Omental fat pad (tissue), 3 donors: ENCODE measurements at regions not wholly inside any gene's neighbourhood (a gene's known extent, or its start where the extent isn't known, plus 50 kb on each side); places are given as distances from the start of the nearest gene placed in this dataset.

Experiments
- ATAC-seq: fragments of 150-250 bp; one replicate; pipeline ENCODE4 v1.9.1; 2016; ENCODE audit warnings: mild to moderate bottlenecking, moderate library complexity; ENCODE audit not compliant: low FRiP score
- DNase-seq: peaks from one replicate; pipeline ENCODE4 v3.0.0-alpha.2; 2019; ENCODE audit warnings: low spot score
- TF ChIP-seq, protein P1 (sequence below), 3 donors: fragments of 450-650 bp; IDR thresholded peaks; one replicate each; pipeline ENCODE4 v1.5.1; 2016 to 2017; ENCODE audit warnings: antibody characterized with exemption in 3 of 3, mild to moderate bottlenecking in 3 of 3, moderate library complexity in 2 of 3

DNA sequence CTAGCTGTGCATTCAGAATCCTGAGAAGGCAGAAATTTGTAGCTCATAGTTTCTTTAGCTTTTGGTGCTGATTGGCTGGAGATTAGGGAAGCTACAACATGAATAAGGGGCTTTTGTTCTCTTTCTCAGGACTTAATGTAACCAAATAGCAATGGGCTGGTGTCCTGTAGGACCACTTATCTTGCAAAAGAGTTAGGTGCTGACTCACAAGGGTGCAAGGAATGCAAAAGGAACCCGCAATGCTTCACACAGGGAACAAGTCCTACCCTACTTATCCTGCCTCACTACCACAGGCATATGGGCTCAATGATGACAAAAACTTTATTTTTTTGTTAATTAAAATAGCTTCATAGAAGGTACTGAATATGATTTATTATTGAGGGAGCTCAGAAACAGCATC is 541.5 kb downstream of the AMY1C start:
- ATAC-seq (no peak), DNase-seq (no peak)
- TF ChIP-seq, protein P1, sequence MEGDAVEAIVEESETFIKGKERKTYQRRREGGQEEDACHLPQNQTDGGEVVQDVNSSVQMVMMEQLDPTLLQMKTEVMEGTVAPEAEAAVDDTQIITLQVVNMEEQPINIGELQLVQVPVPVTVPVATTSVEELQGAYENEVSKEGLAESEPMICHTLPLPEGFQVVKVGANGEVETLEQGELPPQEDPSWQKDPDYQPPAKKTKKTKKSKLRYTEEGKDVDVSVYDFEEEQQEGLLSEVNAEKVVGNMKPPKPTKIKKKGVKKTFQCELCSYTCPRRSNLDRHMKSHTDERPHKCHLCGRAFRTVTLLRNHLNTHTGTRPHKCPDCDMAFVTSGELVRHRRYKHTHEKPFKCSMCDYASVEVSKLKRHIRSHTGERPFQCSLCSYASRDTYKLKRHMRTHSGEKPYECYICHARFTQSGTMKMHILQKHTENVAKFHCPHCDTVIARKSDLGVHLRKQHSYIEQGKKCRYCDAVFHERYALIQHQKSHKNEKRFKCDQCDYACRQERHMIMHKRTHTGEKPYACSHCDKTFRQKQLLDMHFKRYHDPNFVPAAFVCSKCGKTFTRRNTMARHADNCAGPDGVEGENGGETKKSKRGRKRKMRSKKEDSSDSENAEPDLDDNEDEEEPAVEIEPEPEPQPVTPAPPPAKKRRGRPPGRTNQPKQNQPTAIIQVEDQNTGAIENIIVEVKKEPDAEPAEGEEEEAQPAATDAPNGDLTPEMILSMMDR (IDR thresholded peaks at IDR 0.05): no peak

DNA sequence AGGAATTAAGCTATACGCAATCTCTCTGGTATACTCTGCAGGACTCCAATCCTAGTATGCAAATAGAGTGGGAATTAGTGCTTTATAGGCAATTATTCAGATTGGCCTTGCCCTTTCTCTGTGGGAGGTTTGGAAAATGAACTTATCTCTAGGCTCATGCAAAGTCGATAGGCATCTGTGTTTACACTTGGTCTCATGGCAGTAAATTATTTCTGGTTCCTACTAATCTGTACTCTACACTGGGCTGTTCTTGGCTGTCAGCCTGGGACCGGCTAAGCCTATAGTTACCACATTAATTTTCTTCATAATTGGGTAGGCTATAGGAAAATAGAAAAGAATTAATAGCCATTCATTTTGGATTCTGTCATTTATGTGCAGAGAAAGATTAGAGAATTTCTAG is 544.6 kb downstream of the AMY1C start:
- DNase-seq: no peak
- TF ChIP-seq, protein P1 (IDR thresholded peaks at IDR 0.05): no peak
- ATAC-seq: no peak

DNA sequence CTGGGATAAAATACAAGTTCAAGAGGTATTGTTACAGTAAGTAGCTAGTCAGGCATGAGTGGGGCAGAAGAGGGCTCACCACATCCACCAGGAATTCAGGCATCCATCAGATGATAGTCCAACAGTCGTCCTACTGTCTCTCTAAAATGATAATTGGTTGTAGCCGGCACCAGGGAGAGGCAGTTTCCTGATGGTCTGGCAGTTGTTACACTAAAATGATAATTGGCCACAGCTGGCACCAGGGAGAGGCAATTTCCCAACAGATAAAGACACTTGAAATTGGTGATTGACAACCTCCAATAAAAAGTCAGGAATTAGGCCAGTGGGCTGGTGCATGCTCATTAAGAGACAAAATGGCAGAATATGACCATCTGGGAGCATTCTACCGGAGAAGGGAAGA is 545.8 kb downstream of the AMY1C start:
- DNase-seq (no peak), ATAC-seq (no peak)
- TF ChIP-seq, protein P1 (IDR thresholded peaks at IDR 0.05): no peak

DNA sequence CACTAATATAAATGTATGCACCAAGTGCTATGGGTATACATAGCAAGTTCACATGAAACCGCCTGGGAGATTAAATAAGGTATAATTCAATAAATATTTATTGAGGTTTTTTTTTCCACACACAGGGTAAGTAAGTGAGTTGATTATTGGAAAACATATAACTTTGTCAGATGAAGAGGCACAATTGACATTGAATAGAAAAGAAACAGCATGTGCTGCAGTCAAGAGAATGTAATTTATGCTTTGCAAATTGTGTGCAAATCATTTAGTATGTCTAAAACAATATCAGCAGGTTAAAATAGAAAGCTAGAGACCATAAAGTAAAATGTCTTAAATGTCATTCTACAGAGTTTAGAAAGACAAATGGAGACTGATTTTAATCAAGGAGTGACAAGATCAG is 560.0 kb downstream of the AMY1C start:
- DNase-seq (no peak), ATAC-seq (no peak)
- TF ChIP-seq, protein P1 (IDR thresholded peaks at IDR 0.05): no peak

DNA sequence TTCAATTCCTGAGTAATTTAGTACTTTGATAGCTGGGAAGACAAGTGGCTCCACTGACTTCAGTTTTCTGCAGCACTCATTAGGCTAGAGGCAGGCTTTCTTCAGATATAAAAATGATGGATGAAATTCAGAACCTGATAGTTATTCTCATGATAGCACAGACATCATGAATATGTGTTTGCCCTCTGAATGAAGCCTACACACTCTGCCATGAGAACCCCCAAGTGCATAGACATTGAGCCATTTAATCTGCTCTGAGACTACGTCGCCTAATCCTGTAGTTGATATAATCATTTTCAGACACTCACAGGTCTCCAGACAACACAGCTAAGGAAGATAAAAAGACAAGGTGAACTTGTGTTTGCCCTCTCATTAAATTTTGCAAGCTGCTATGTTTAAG is 566.1 kb downstream of the AMY1C start:
- no peak for DNase-seq
- TF ChIP-seq, protein P1 (IDR thresholded peaks at IDR 0.05): no peak
- no peak for ATAC-seq

DNA sequence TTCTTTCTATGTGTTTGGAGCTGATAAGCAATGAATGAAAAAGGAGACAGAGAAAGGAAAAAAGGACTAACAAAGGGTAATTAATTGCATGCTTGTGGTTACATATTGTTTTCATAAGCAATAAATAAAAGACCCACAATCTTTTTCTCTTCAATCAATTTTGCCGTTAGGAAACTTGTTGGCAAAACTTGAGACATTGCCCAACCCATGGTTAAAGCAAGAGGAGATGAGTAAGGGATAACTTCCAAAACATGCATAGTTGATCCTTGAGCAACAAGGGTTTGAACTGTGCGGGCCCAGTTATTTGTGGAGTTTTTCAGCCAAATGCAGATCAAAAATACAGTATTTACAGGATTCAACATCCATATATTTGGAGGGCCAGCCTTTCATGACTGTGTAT is 572.4 kb downstream of the AMY1C start:
- DNase-seq: no peak
- TF ChIP-seq, protein P1 (IDR thresholded peaks at IDR 0.05): no peak
- no peak for ATAC-seq

DNA sequence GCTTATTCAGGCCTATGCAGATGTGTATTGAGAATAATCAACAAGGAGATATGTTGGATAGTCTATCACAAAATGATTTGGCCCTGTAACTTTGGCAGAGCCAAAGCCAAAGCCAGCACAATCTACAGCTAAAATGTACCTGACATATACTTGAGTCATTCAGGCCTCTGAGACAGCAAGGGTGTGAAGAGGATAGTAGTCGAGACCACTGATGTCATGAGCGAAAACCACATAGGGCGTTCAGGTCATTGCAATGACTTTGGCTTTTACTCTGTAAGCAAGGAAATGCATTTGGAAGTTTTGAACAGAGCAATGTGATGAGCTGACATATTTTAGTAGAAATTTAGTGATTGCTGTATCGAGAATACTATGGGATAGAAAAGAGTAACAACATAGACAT is 579.6 kb downstream of the AMY1C start:
- DNase-seq (no peak), ATAC-seq (no peak)
- TF ChIP-seq, protein P1 (IDR thresholded peaks at IDR 0.05): no peak
